ENCODE measurements at regions not wholly inside any gene's neighbourhood (a gene's known extent, or its start where the extent isn't known, plus 50 kb on each side); places are given as distances from the start of the nearest gene placed in this dataset.

DNA sequence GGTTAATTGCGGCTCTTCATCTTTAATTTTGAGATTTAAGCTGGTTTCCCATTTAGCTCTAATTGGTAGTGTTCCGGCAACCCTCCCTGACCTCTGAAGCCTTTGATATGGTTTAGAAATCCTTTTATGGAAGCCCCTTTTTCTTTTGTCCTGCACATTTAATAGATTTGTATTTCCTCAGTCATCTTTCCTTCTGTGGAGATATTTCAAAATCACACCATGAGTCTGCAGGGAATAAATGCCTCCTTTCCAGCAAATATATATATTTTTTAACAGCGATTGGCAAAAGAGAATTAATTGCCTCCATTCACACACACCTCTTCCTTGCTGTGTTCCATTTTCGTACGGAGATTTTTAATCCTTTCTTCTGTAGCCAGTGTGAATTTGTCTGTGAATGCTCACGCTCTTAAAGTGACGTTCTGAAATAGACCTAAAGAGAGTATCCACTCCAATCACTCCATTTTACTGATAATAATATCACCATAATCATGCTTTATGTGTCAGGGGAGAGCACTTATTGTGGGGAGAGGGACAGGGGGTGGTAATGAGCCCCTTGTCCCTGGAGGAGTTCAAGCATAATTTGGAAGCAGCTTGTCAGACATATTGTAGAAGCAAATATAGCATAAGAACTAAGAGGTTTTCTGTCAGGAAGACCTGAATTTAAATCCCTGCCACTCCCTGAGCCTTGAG, 142.5 kb upstream of the SYT13 start:
- H3K27ac ChIP-seq (ENCODE audit: low read depth, low read length, poor library complexity, severe bottlenecking): no peak overlapping the region
- DNase-seq (ENCODE audit: low spot score): no peak
- no peak overlapping the region for H2AFZ ChIP-seq (ENCODE audit: low read length)
- H3K9me3 ChIP-seq (ENCODE audit: low read length): no peaks in the 10 kb centered on the region
- BruUV-seq (replicated peaks): no TSS peak
- no peak overlapping the region for H3K4me3 ChIP-seq (ENCODE audit: low read depth, low read length, poor library complexity, severe bottlenecking)
- CTCF ChIA-PET (ENCODE audit: unreplicated experiment): no interaction called here
- H3K36me3 ChIP-seq (ENCODE audit: insufficient read depth, low read length): no peaks in the 10 kb centered on the region
- no peaks in the 10 kb centered on the region for H3K79me2 ChIP-seq (ENCODE audit: insufficient read depth, low read depth, low read length)
- H3K4me1 ChIP-seq (ENCODE audit: insufficient read depth, low read length, poor library complexity, severe bottlenecking): no peaks in the 10 kb centered on the region
- no peak for TF ChIP-seq EZH2phosphoT487 (IDR thresholded peaks at IDR 0.05; ENCODE audit: borderline replicate concordance, low read depth, low read length)
- TF ChIP-seq, protein P1, sequence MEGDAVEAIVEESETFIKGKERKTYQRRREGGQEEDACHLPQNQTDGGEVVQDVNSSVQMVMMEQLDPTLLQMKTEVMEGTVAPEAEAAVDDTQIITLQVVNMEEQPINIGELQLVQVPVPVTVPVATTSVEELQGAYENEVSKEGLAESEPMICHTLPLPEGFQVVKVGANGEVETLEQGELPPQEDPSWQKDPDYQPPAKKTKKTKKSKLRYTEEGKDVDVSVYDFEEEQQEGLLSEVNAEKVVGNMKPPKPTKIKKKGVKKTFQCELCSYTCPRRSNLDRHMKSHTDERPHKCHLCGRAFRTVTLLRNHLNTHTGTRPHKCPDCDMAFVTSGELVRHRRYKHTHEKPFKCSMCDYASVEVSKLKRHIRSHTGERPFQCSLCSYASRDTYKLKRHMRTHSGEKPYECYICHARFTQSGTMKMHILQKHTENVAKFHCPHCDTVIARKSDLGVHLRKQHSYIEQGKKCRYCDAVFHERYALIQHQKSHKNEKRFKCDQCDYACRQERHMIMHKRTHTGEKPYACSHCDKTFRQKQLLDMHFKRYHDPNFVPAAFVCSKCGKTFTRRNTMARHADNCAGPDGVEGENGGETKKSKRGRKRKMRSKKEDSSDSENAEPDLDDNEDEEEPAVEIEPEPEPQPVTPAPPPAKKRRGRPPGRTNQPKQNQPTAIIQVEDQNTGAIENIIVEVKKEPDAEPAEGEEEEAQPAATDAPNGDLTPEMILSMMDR (conservative IDR thresholded peaks at IDR 0.05; ENCODE audit: low read length): no peak
- H3K9me2 ChIP-seq (ENCODE audit: insufficient read depth, low read length): no peaks in the 10 kb centered on the region
- no peak overlapping the region for H3K4me2 ChIP-seq (ENCODE audit: low read length)
- no peaks in the 10 kb centered on the region for H4K20me1 ChIP-seq (ENCODE audit: insufficient read depth, low read length)
- POLR2A ChIA-PET: no interaction called here
- intact Hi-C loops (cut with micrococcal nuclease; ENCODE audit: unreplicated experiment): no loop called here

DNA sequence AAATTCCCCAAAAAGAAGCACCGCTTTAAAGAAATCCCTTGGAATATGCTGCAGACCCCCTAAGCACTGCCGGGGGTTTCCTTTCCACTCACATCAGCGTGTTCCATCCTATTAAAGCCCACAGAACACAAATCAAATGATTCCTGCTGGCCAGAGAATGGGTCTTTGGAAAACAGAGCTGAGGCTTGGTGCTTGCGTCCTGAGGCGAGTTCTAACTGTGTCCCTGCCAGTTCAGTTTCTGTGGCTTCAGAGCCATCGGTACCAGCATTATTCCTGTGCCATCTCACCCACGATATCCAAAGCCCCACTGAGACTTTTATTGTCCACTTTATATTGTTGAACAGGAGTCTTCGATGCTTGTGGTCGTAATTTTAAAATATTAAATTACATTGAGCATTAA, 142.0 kb upstream of the SYT13 start:
- BruUV-seq (replicated peaks): no TSS peak
- Histone ChIP-seq H3K36me3 (ENCODE audit: insufficient read depth, low read length) (no peaks in the 10 kb centered on the region), H3K9me3 (ENCODE audit: low read length) (no peaks in the 10 kb centered on the region), H2AFZ (ENCODE audit: low read length) (no peak overlapping the region), H3K4me1 (ENCODE audit: insufficient read depth, low read length, poor library complexity, severe bottlenecking) (no peaks in the 10 kb centered on the region), H3K79me2 (ENCODE audit: insufficient read depth, low read depth, low read length) (no peaks in the 10 kb centered on the region), H3K4me2 (ENCODE audit: low read length) (no peak overlapping the region), H4K20me1 (ENCODE audit: insufficient read depth, low read length) (no peaks in the 10 kb centered on the region), H3K27ac (ENCODE audit: low read depth, low read length, poor library complexity, severe bottlenecking) (no peak overlapping the region), H3K9me2 (ENCODE audit: insufficient read depth, low read length) (no peaks in the 10 kb centered on the region), H3K4me3 (ENCODE audit: low read depth, low read length, poor library complexity, severe bottlenecking) (no peak overlapping the region)
- ChIA-PET POLR2A (no interaction called here), CTCF (ENCODE audit: unreplicated experiment) (no interaction called here)
- TF ChIP-seq EZH2phosphoT487 (IDR thresholded peaks at IDR 0.05; ENCODE audit: borderline replicate concordance, low read depth, low read length): no peak
- TF ChIP-seq, protein P1 (conservative IDR thresholded peaks at IDR 0.05; ENCODE audit: low read length): no peak
- no peak for DNase-seq (ENCODE audit: low spot score)
- intact Hi-C loops (cut with micrococcal nuclease; ENCODE audit: unreplicated experiment): no loop called here

- H3K9me3 ChIP-seq (ENCODE audit: low read length): no peaks in the 10 kb centered on the region
- no peak overlapping the region for H2AFZ ChIP-seq (ENCODE audit: low read length)
- ChIA-PET POLR2A (no interaction called here), CTCF (ENCODE audit: unreplicated experiment) (no interaction called here)
- intact Hi-C loops (cut with micrococcal nuclease; ENCODE audit: unreplicated experiment): no loop called here
- H4K20me1 ChIP-seq (ENCODE audit: insufficient read depth, low read length): no peaks in the 10 kb centered on the region
- no peaks in the 10 kb centered on the region for H3K9me2 ChIP-seq (ENCODE audit: insufficient read depth, low read length)
- no peak overlapping the region for H3K4me2 ChIP-seq (ENCODE audit: low read length)
- no peaks in the 10 kb centered on the region for H3K4me1 ChIP-seq (ENCODE audit: insufficient read depth, low read length, poor library complexity, severe bottlenecking)
- H3K4me3 ChIP-seq (ENCODE audit: low read depth, low read length, poor library complexity, severe bottlenecking): no peak overlapping the region
- no peak overlapping the region for H3K27ac ChIP-seq (ENCODE audit: low read depth, low read length, poor library complexity, severe bottlenecking)
- TF ChIP-seq EZH2phosphoT487 (IDR thresholded peaks at IDR 0.05; ENCODE audit: borderline replicate concordance, low read depth, low read length): no peak
- TF ChIP-seq, protein P1 (conservative IDR thresholded peaks at IDR 0.05; ENCODE audit: low read length): no peak
- BruUV-seq (replicated peaks): no TSS peak
- H3K79me2 ChIP-seq (ENCODE audit: insufficient read depth, low read depth, low read length): no peaks in the 10 kb centered on the region
- no peak for DNase-seq (ENCODE audit: low spot score)
- no peaks in the 10 kb centered on the region for H3K36me3 ChIP-seq (ENCODE audit: insufficient read depth, low read length)
Observed at GRCh38 chr11:45424411-45425180, 138.5 kb upstream of the SYT13 start.
